Right kidney (tissue), 1 donor: ENCODE measurements at regions not wholly inside any gene's neighbourhood (a gene's known extent, or its start where the extent isn't known, plus 50 kb on each side); places are given as distances from the start of the nearest gene placed in this dataset.

Experiments
- DNase-seq: peaks from one replicate; pipeline ENCODE4 v3.0.0-alpha.2; 2016

DNA sequence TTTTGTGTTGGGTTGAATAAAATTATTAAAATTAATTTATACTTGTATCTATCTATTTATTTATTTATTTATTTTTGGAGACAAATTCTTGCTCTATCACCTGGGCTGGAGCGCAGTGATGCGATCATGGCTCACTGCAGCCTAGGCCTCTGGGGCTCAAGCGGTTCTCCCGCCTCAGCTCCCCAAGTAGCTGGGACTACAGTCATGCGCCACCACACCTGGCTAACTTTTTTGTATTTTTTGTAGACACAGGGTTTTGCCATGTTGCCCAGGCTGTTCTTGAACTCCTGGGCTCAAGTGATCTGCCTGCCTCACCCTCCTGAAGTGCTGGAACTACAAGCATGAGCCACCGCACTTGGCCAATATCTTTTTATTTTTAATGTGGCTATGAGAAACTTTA lies 134.7 kb upstream of the SPDL1 start:
- DNase-seq = no peak

DNA sequence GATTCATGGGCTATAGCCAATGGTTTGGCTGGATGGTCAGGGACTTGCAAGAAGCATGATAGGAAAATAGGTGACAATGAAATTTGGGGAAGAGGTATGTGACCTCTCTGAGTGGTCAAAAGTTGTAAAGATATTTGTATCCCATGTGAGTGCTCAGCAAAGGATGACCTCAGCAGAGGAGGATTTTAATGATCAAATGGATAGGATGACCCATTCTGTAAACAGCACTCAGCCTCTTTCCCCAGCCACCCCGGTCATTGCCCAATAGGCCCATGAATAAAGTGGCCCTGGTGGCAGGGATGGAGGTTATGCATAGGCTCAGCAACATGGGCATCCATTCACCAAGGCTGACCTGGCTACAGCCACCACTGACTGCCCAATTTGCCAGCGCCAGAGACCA lies 138.4 kb upstream of the SPDL1 start:
- DNase-seq = no peak

DNA sequence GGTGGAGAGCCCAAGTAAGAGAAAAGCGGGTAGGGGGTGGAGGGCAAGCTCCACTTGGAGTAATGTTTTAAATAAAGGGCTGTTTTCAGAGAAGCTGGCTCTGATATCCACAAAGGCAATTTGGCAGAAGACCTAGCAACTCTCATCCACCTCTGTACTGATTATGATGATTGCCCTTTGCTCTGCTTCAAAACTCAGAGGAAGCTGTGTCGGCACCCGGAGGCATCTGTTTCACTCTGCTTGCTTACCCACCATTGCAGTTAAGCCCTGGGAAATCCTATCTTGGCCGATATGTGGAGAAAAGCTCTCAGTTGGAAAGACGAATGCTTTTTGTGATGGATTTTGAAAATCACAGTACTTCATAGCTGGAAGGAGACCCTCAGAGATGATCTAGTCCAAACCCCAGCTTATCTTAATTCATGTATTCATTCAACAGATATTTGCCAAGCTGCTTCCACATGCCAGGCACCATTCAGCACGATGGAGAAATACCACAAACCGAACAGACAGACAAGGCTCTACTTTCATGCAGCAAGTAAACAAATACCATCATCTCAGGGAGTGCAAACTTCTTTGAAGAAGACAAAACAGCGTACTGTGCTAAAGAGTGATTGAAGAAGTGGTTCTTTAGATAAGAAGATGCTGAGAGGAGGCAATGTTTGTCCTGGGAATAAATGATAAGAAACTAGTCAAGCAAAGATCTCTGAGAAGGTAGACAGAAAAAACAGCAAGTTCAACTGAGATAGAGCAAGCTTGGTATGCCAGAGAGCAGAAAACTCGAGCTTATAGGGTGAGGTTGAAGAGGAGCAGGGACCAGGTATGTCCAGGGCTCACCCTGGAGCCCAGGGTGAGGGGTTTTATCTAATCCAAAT lies 140.4 kb upstream of the SPDL1 start:
- no peak for DNase-seq

DNA sequence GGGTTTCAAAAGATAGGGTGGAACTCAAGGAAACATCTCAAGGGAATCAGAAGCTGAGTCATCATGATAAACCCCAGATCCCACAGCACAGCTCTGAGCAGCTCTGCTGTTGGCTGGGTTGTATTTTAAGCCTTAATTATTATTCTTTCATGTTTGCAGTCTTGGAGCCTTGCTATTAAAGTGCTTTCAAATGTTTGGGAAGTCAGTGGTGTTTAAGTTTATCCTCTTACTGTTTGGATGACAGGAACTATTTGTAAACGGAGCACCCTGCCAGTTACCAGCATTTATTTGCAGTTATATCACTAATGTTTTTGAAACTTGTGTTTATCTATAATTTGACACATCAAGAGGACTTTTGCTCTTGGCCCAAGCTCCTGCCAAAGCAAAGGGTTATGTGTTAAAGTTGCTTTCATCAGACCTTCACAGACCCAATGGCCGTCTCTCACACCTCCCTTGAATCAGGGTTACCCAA lies 141.1 kb upstream of the SPDL1 start:
- DNase-seq = no peak

DNA sequence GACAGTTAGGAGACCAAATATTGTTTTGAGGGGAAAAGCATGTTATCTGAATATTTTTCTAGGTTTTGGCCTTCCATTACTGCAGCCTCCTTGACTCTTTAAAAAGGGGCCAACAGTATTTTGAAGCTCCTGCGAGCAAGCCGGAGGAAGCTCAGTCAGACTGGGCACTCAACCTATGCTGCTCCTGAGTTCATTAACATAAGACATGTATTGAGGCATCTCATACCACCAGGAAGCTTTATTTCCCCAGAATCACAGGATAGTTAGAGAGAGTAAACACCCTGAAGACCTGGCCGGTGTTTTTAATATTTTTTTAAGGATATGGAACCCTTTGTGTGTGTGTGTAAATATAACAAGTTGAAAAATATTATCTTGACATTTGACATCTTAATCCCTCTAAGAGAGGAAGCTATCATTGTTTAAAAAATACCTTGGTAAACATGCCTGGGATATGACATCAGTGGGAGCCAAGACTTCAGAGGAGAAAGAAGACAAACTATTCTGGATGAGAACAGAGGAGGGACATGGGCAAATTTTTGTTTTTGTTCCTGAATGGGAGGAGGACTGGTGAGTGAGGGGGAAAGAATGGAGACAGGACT lies 139.3 kb upstream of the SLIT3 start:
- DNase-seq = no peak

DNA sequence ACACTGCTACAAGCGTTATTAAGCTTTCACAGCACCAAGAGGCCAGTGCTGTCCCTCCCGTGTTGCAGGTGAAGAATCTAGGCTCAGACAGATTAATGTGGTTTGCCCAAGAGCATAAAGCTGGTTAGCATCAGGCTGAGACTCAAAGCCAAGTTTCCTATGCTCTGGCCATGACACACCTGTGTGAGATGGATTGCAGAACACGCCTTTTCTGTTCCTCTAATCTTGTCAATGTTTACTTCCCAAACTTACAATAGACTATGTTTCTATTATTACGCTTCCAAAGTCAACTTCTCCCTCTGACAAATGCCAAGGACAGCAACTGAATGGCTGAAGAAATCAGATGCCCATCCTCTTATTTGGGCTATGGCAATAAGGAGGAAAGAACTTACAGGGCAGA lies 138.4 kb upstream of the SLIT3 start:
- no peak for DNase-seq

DNA sequence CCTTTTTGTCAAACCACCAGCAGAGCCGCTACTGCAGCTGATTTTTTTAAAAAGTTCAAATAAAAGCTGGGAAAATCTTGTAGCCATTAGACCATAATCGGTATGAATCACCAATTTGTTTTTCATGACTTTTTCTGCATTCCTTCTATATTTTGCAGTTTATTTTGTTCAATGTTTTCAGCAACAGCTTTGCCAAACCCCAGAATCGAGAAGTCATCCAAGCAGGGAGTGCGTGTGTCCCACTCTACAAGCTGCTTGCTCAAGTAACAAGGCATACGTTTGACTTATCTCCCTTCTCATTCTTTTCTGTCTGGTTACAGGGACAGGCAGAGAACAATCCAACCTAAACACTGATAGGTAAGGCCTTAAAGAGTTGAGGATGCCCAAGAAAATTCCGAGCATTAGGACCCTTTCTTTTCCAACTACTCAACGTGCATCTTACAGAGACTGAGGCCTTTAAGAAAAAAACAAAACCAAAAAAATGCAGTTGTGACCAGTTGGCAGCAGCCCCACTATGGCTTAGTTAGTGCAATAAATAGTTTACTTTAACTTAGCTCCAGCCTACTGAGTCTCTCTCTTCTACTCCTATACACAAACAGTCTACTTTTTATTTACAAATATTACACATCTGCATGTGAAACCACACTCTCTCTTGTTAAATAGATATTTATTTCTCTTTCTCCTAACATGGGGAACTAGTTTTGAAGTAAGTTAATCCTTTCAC lies 134.7 kb upstream of the SLIT3 start:
- DNase-seq = no peak

DNA sequence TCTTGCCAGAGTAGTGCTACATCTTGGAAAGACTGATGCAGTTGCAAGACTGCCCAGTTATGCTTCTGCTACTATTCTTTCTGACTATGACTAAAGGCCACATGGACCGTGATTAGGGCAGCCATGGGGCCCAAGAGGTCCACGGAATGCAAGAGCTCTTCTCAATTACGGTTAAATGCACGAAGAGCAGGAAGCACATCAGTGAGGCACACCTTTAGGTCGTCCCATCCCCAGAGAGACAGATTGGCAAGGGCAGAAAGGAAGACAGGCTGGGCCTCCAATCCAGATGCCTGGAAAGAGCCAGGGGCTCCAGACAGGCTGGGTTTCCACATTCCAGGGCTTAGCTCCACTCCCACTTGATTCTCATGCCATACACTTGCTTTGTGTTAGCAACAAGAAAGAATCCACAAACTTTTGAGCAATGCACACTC lies 132.3 kb upstream of the SLIT3 start:
- DNase-seq = no peak

DNA sequence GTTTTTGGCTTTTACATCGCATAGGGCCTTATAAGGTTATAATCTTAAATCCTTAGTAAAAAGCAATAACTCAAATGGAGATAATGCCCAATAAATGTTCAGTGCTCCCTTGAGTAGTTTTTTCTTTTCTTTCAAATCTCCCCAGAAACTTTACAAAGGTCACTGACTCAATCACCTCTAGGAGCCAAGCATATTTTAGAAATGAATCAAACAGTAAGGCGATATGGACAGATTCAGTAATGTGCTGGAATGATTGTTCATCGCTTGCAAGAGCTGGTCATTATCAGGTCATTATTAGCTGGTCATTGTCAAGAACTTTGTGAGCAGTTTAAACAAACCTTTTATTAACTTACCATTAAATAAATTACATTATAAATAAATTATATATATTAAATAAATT lies 130.4 kb upstream of the SLIT3 start:
- no peak for DNase-seq

DNA sequence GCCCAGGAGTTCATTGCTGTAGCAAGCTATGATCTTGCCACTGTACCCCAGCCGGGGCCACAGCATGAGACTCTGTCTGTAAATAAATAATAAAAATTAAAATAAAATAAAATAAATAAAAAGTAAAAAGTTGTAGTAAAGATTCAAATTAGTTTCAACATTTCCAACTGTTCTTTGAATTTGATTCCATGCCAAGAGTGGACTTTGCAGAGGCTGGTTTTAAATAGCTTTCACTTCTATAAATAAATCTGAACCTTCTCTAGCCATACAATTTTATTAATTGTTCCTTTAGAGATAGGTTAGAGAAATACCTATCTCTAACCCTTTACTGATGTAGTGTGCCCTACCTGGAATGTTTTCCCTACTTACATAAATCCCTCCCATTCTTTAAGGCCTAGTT lies 129.7 kb upstream of the SLIT3 start:
- no peak for DNase-seq

DNA sequence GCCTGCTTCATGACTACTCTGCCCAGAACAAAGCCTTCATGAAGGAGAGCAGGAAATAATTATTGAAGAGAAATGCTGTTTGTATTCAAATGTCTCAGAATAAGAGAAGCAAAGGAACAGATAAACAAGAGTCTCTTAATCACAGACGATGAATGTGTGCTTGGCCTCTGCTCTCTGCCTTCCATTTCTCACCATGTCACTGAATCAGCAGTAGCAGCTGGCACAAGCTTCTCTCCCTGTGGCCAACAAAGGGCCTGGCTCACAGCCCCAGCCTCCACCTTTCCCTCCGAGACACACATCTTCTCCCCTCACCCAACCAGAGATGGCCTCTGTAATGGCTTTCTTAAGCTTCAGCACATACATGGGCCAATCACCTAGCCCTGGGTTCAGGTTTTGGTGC lies 128.1 kb upstream of the SLIT3 start:
- no peak for DNase-seq

DNA sequence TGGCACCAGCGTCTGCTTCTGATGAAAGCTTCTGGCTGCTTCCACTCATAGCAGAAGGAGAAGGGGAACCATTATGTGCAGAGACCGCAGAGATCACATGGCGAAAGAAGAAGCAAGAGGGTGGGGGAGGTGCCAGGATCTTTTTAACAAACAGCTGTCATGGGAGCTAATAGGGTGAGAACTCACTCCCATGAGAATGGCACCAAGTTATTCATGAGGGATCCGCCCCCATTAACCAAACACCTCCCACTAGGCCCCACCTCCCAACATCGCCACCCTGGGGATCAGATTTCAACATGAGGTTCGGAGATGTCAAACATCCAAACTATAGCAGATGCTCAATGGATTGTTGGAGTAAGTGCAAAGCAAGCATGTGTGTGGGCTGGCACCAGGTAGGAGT lies 125.8 kb upstream of the SLIT3 start:
- no peak for DNase-seq

DNA sequence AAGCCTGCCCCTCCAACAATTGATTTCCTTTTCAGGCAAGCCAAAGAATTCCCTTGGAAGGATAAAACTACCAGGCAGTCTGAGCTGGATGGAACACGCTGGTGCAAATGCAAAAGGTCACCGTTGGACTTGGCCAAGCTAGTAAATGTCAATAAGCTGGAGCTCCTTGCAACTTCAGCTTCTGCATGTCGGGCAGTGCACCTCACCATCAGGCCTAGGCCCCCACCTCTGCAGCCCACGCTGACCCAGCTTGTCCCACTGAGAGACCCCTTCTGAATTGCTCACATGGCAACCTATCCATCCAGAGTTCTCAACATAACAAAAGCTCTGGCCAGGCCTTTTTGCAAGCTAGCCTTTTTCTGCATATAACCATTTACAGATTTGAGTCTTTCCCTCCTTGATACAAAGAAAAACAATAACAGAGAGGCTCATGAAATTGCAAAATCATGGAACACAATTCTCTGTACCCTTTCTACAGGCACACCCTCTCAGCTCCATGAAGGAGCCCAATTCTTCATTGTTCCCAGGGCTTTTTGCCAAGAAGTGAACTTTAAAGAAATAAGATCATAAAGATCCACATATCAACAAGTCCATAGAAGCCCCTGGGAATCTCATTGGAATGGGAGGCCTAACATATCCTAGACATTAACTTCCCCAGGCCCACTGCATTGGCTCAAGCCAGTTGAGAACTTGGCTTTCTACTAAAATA lies 123.9 kb upstream of the SLIT3 start:
- no peak for DNase-seq

DNA sequence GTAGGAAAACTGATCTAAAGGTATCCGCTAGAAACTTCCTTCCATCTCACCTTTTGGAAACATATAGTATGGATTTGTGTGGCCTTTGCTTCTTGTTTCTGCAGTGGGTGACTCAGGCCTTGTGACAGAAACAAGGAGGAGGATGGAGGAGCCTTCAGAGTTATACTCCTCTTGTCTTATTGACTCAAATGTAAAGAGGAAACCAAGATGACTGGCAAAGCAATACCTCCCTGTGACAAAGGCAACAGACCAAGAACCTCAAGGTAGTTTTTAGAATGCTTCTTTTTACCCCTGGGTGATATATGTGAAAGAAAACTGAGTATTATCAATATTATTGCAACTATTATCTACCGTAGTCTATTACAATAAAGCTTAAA lies 123.3 kb upstream of the SLIT3 start:
- no peak for DNase-seq

DNA sequence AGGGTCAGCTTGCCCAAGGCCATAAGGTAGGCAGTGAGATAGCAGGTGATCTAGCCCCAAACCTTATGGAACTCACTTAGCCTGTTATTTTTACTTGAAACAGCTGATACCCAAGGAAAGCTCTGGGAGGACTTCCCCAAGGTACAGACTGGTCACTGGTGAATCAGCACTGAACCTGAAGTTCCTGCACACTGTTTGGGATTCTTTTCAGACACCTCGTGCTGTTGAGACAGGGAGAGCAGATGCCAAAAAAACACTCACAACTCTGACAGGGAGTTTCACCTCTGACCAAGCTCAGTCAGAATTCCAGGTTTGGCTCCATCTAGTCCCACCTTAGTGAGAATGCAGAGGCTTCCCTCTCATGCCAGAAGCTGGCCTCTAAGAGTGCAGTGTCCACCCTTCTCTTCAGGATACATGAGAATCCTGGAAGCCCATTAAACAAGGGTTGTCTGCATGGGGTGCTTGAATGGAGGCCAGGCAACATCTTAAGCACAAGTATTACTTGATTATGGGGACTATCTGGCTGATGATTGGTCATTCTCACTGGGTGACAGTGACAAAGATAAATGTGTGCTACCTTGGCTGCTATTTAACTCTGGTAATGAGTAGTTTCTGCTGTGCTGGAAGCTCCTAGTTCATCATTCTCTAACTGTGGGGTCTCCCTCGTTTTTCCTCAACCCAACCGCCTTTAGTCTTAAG lies 122.8 kb upstream of the SLIT3 start:
- no peak for DNase-seq

DNA sequence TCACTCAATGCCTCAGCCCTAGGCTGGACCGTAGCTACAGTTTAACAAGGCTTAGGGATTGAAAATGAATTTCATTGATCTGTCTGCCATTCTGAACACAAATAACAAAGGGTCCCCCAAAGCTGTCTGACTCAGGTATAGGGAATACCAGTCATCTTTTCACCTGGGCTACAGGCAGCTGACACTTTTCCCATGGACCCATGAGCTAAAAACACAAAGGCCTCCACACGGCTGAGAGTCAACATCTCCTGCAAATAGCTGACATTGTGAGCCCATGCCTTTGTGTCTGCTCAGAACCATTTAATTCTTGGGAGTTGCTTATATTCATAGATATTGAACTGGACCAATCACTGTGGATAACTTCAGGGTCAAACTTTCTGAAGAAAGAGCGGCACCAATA lies 121.1 kb upstream of the SLIT3 start:
- DNase-seq = no peak

DNA sequence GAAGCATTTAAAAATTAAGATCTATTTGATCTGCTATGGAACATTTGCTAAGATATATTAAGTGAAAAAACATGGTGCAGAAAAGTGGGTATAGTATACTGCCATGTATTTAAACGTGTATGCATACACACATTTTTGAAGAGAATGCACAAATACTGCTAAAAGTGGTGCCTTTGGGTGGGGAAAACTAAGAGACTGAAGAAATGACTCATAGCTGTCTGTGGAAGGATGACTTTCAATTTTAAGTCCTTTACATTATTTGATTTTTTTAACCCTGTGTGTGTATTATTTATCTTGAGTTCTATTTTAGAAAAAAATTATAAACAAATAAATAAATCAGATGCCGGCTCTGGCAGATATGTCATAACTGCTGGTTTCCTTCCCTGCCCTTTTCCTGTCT lies 120.7 kb upstream of the SLIT3 start:
- no peak for DNase-seq

DNA sequence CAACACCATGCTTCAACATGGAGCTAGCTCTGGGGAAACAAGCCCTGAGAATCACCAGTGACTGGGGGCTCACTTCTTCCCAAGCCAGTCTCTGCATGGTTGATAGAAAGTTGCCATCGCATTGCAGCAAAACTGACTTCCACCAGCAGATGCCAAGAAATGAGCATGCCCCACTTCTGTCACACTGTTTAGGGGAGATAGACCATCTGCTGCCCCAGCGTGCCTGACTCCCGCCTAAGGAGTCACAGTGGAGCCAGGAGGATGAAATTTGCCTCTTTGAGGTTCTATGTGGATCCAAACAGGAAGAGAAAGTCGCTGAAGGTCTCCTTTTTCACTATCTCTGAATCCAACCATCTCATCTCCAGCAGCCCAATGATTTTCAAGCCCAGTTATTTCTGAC lies 116.7 kb upstream of the SLIT3 start:
- no peak for DNase-seq

DNA sequence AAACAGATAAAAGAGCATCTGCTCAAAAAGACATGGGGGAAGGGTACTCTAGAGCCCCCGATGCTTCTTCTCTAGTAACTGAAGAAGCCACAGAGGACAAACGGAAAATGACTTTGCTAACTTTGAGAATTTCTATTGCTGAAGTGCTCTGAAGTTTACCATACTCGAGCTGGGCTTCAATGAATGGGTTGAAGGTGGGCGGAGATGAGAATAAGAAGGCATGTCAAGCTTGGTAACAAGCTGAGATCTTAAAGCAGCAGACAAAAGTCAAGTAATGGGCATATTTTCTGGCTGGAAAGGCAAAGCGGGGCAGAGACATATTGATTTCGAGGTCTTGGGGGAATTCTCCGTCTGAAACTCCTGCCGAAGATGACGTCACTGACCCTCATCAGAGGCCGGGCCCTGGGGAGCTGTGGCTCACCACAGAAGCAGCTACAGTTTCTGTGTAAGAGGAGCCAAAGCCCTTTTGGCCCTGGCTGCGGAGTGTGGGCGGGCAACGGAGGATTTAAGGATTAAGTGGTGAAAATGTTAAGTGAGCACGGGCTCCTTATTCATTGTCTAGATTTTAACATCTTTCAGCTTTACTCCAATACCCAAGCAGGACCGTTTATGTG lies 115.8 kb upstream of the SLIT3 start:
- no peak for DNase-seq

DNA sequence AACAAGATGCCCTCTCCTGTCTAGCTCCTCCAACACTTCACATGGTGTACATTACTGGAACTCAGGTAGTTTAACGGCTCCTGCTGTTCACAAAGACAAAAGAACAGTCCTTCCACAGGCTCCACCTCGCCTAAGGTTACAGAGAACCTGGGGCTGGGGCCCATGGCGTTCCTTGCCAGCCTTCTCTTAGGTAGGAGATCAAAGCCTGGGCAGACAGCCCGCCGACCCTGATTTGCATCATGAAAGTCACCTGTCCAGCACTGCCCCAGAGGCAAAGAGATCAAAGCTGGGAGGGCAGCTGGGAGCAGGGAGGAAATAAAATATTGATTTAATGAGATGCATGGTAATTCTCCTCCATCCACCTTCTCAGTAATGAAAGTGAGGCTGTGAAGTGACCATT lies 115.0 kb upstream of the SLIT3 start:
- DNase-seq = no peak

DNA sequence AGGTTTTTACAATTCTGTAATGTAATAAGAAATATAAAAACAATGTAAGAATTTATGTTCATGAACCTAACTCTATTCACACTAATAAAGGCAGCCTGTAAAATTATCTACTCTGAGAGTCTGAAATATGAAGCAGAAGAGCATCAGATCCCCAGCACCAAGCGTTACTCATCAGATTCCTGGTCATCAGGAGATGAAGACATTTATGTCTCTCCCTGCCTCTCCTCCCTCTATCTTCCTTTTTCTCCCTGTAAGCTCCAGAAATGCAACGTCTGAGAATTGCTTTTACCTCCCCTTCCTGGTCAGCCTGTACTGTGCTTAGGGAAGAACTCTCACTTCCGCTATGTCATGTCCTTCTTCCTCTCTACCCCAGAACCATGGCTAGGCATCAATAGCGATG lies 114.4 kb upstream of the SLIT3 start:
- no peak for DNase-seq

DNA sequence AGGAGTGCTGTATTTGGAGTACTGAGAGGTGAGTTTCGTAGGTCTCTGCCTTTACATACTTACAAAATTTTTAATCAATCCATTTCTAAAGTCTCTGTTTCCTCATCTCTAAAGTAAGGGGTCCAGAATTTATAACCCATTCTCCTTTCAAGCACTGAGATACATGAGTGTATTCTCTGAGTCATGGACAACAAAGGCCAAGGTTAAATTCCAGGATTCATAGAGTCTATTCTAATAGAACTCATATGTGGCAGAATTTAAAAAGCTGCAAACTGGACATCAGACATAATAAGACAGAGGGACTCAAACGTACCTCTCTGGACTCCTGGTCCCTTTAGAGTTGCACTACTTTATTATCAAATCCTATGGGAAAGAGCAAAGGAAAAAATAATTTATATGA lies 112.5 kb upstream of the SLIT3 start:
- DNase-seq = no peak
